Adrenal gland (tissue), 9 donors: ENCODE measurements at regions not wholly inside any gene's neighbourhood (a gene's known extent, or its start where the extent isn't known, plus 50 kb on each side); places are given as distances from the start of the nearest gene placed in this dataset.
A peak's percentile ranks its signal among the peaks of the same experiment; 100 is the strongest.

Experiments
- DNase-seq, 7 donors: peaks; one replicate each; pipeline ENCODE4 v3.0.0-alpha.2; 2019 to 2020
- H3K27ac ChIP-seq, 5 donors: fragments of 200-600 bp; sonication (generic) in 4 of 5; 1 replicate in 3 of 5; 2 replicates in 2 of 5; pipeline versions ENCODE4 v1.5.1 to v1.8.0; 2016 to 2020; ENCODE audit warnings: mild to moderate bottlenecking in 1 of 5
- H3K27me3 ChIP-seq: fragments of 200-600 bp; 2 replicates; pipeline ENCODE4 v1.8.0; 2021
- H3K36me3 ChIP-seq, 2 donors: fragments of 200-600 bp; replicated peaks in 1 of 2; 1 replicate in 1 of 2; 2 replicates in 1 of 2; pipeline versions ENCODE4 v1.5.1 to v1.8.0; 2018 to 2022
- H3K4me1 ChIP-seq, 2 donors: fragments of 200-600 bp; replicated peaks in 1 of 2; 1 replicate in 1 of 2; 2 replicates in 1 of 2; pipeline versions ENCODE4 v1.5.1 to v1.8.0; 2018 to 2021
- H3K4me3 ChIP-seq, 4 donors: fragments of 200-600 bp; sonication (generic) in 3 of 4; one replicate each; pipeline ENCODE4 v1.5.1; 2016 to 2018
- H3K9me3 ChIP-seq, 3 donors: fragments of 200-600 bp; sonication (generic) in 1 of 3; replicated peaks in 1 of 3; 1 replicate in 2 of 3; 2 replicates in 1 of 3; pipeline versions ENCODE4 v1.5.1 to v1.8.0; 2016 to 2021
- POLR2A ChIP-seq, 2 donors: fragments of 450-650 bp; IDR thresholded peaks; one replicate each; pipeline ENCODE4 v1.6.1; 2017; ENCODE audit warnings: antibody characterized with exemption in 2 of 2, mild to moderate bottlenecking in 2 of 2, moderate library complexity in 1 of 2
- WGBS, 4 donors: extraction: QIAGEN DNeasy Blood & Tissue Kit in 2 of 4; methylation state at CpG; one replicate each; pipeline versions ENCODE4 v1.1.5 to v1.1.7; 2013 to 2017; 5-methylcytosine and 5-hydroxymethylcytosine counted together
- intact Hi-C, 2 donors: fragments of 100-400 bp; cut with DNase I; formaldehyde crosslinking; loops; one replicate each; pipeline versions ENCODE4 v1.14.1 to v1.15.0; 2022 to 2023
- TF ChIP-seq, protein P1 (sequence below), 6 experiments: fragments of 450-650 bp in 4 of 6; fragments of 200-600 bp in 2 of 6; sonication (generic) in 1 of 6; IDR thresholded peaks; 1 replicate in 5 of 6; 2 replicates in 1 of 6; pipeline versions ENCODE4 v1.5.1 to v1.8.0; 2016 to 2021; ENCODE audit warnings: antibody characterized with exemption in 6 of 6, mild to moderate bottlenecking in 2 of 6, moderate library complexity in 1 of 6
- donor health status: healthy with polysubstance abuse.
- donor health status: Bipolar disorder and iron deficiency.
- donor health status: DM: yes; HTN: yes; CAD: no.
- donor health status: DM: no; HTN: no; CAD: no.
- donor health status: DM: no; HTN: no; CAD: no.

- Histone ChIP-seq H3K4me1 (no peaks in the 10 kb centered on the region), H3K27me3 (no peaks in the 10 kb centered on the region), H3K9me3 (no peaks in the 10 kb centered on the region), H3K4me3 (no peak overlapping the region), H3K27ac (peak overlapping the region in 1 of 5 donors; percentile 30), H3K36me3 (no peaks in the 10 kb centered on the region)
- WGBS, 4 donors = 81 to 94% (median 87%) methylated on average over 3 of the region's 3 CpGs
- intact Hi-C loops = no loop called here
- DNase-seq = no peak
- TF ChIP-seq POLR2A (IDR thresholded peaks at IDR 0.05) = no peak
- TF ChIP-seq, protein P1, sequence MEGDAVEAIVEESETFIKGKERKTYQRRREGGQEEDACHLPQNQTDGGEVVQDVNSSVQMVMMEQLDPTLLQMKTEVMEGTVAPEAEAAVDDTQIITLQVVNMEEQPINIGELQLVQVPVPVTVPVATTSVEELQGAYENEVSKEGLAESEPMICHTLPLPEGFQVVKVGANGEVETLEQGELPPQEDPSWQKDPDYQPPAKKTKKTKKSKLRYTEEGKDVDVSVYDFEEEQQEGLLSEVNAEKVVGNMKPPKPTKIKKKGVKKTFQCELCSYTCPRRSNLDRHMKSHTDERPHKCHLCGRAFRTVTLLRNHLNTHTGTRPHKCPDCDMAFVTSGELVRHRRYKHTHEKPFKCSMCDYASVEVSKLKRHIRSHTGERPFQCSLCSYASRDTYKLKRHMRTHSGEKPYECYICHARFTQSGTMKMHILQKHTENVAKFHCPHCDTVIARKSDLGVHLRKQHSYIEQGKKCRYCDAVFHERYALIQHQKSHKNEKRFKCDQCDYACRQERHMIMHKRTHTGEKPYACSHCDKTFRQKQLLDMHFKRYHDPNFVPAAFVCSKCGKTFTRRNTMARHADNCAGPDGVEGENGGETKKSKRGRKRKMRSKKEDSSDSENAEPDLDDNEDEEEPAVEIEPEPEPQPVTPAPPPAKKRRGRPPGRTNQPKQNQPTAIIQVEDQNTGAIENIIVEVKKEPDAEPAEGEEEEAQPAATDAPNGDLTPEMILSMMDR (IDR thresholded peaks at IDR 0.05) = no peak
Measured at GRCh38 chr2:217279140-217279539, 419.3 kb upstream of the TNP1 start.

DNA sequence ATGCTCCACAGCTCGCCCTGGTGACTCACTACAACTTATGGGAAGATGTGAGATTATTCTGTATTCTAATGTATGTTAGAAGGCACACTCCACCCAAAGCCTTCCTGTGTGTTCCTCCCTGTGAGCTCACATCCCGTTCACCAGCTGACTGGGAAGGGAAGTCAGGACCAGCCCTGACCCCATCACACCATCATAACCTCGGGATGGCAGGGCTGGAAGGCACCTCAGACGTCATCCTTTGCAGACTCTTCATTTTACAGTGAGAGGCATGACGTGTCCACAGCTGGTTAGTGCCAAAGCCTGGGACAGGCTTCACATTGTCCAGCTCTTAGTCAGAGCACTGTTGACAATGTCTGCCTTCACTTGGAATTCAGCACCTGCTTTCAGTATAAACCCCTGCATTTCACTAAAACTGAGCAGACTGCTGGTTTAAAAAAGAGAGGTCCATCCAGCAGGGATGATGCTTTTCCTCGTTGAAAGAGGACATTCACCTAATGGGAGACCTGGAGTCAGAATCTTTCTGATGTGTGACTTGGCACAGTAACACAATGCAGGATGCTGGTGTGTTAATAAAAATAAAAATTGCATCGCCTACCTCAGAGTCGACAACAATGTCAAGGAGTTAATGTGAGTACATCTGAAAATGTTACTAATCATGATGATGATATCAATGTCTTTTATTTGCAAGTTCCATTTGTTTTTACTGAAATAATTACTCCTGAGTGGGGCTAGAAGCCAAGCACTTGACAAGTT lies 418.0 kb upstream of the TNP1 start:
- Histone ChIP-seq H3K9me3 (no peaks in the 10 kb centered on the region), H3K4me1 (no peaks in the 10 kb centered on the region), H3K4me3 (no peak overlapping the region), H3K36me3 (no peaks in the 10 kb centered on the region), H3K27me3 (no peaks in the 10 kb centered on the region), H3K27ac (no peak overlapping the region)
- intact Hi-C loops = no loop called here
- TF ChIP-seq POLR2A (IDR thresholded peaks at IDR 0.05) = no peak
- TF ChIP-seq, protein P1 (IDR thresholded peaks at IDR 0.05) = no peak
- DNase-seq = peak in 6 of 7 donors; percentile 31 to 58 (median 40)
- 61 to 77% (median 73%) methylated on average over 5 to 8 of the region's 8 CpGs for WGBS, 4 donors

- no peak for DNase-seq
- TF ChIP-seq, protein P1 (IDR thresholded peaks at IDR 0.05) = no peak
- no peak for TF ChIP-seq POLR2A (IDR thresholded peaks at IDR 0.05)
- WGBS, 4 donors = 83 to 92% (median 88%) methylated on average over 4 of the region's 4 CpGs
- no peak overlapping the region for H3K4me3 ChIP-seq
- no peaks in the 10 kb centered on the region for H3K9me3 ChIP-seq
- H3K27me3 ChIP-seq = no peaks in the 10 kb centered on the region
- no peaks in the 10 kb centered on the region for H3K4me1 ChIP-seq
- H3K36me3 ChIP-seq = no peaks in the 10 kb centered on the region
- H3K27ac ChIP-seq = no peak overlapping the region
- intact Hi-C loops = no loop called here
Measured at GRCh38 chr2:217276433-217276832, 416.6 kb upstream of the TNP1 start.

DNA sequence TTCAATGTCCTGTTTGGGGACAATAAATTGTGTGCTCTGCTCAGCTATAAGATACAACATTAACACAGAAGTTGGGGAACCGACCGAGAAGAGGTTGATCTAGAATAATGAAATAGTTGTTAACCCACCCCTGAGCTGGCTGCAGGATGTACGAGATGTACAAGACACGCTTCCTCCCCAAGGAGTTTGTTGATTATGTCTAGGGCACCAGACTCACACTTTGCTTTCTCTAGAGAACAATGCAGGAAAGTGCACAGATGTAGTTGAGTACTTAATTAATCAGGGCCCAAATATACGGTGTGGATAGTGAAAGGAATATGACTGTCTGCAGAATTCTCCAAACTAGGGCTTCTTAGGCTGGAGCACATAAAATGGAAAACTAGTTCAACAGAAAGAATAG lies 415.2 kb upstream of the TNP1 start:
- Histone ChIP-seq H3K36me3 (no peaks in the 10 kb centered on the region), H3K27ac (no peak overlapping the region), H3K4me1 (no peaks in the 10 kb centered on the region), H3K9me3 (no peaks in the 10 kb centered on the region), H3K27me3 (no peaks in the 10 kb centered on the region), H3K4me3 (no peak overlapping the region)
- no peak for TF ChIP-seq POLR2A (IDR thresholded peaks at IDR 0.05)
- TF ChIP-seq, protein P1 (IDR thresholded peaks at IDR 0.05) = no peak
- 76 to 79% (median 77%) methylated on average over 5 of the region's 5 CpGs for WGBS, 4 donors
- intact Hi-C loops = no loop called here
- no peak for DNase-seq
